Left renal pelvis (tissue), 4 donors: ENCODE measurements at regions not wholly inside any gene's neighbourhood (a gene's known extent, or its start where the extent isn't known, plus 50 kb on each side); places are given as distances from the start of the nearest gene placed in this dataset.
A peak's percentile ranks its signal among the peaks of the same experiment; 100 is the strongest.

Source experiments
- DNase-seq, 4 donors: peaks; one replicate each; pipeline ENCODE4 v3.0.0-alpha.2; 2013; ENCODE audit warnings: low read depth in 4 of 4, low spot score in 3 of 4

- no peak for DNase-seq
These were observed 76.3 kb downstream of the PSMG1 start for GRCh38 chr21:39106881-39107462.

- DNase-seq = no peak
These were observed 77.4 kb downstream of the PSMG1 start for GRCh38 chr21:39105836-39106235.

DNA sequence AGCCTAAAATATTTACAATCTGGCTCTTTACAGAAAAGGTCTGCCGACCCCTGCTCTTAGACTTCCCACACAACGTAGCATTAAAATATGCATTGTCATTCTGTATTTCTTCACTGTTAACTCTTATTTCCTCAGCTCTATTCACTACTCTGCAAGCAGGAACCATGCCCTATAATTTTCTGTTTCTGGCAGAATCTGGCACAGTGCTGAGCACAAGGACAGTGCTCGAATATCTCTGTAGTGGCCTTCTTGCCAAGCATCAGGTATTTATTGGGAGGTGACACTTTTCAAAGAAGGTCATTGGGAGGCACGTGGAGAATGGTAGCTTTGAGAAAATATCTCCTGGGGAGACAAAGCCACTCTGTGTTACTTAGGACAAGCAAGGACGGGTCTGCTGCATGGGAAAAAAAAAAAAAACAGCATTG, 77.9 kb downstream of the PSMG1 start:
- no peak for DNase-seq

DNA sequence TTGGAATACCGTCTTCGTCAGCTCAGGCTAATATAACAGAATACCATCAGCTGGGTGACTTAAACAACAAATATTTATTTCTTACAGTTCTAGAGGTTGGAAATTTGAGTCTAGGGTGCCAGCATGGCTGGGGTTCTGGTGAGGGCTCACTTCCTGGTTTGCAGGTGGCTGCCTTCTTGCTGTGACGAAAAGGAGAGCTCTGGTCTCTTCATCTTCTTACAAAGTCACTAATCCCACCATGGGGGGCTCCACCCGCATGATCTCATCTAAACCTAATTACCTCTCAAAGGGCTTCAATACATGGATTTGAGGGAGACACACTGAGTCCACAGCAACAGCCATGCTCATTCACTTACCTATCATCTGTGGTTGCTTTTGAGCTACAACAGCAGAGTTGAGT, 78.3 kb downstream of the PSMG1 start:
- DNase-seq = no peak

- DNase-seq = no peak
These were observed 79.6 kb downstream of the PSMG1 start for GRCh38 chr21:39103689-39104088.

DNA sequence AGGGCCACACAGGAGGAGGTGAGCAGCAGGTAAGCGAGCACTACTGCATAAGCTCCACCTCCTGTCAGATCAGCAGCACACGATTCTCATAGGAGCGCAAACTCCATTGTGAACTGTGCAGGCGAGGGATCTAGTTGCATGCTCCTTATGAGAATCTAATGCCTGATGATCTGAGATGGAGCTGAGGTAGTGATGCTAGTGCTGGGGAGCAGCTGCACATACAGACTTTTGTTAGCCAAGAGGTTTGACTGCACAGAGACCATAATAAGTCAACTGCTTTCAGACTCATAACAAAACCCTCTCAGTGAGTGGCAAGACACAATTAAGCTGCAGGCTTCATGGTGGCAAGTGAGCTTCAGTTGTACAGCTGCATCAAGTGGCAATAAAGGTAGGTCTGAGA, 83.4 kb downstream of the PSMG1 start:
- DNase-seq = no peak

GRCh38 chr21:39098696-39099200, 84.5 kb downstream of the PSMG1 start:
- DNase-seq = peak in 2 of 4 donors; percentile 51 to 54

DNA sequence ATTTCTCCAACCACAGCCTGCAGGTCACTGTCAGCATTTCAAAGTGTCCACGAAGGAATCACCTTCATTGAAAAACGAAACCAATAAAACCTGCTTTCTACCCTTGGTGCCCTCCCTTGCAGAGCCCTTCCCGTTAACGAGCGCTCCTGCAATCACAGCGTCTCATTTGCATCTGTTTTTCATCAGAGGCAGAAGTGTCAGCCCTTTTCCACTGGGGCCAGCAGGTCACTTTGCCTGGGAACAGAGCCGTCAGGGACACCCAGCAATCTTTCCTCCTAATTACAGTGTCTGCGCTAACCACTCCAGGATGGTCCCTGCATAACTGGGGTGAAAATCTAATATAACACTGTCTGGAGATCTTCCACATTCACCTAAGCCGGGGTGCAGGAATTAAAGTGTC, 85.3 kb downstream of the PSMG1 start:
- no peak for DNase-seq

DNA sequence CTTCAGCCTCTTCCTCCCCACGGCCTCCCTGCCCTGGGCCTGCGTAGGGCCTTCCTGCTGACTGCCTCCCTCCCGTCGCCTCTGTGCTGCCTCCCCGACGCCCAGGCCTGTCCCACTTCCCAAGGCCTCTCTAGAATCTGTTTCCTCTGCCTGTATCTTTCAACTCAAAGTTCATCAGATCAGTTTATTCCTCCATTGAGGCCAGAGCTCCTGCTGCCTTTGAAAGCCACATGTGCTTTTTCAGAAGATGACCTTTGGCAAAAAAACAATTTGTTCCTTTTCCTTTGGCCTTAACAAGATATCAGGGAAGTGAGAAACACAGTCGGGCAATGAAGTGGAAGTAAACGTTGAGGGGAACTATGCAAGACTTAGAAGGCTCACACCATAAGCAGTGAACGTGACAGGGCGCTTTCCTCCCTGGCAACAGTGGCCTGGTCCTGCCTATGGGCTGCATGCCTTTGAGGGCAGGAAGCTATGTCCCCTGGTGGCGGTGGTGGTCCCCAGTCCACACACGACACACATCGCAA, 85.9 kb downstream of the PSMG1 start:
- DNase-seq = no peak

DNA sequence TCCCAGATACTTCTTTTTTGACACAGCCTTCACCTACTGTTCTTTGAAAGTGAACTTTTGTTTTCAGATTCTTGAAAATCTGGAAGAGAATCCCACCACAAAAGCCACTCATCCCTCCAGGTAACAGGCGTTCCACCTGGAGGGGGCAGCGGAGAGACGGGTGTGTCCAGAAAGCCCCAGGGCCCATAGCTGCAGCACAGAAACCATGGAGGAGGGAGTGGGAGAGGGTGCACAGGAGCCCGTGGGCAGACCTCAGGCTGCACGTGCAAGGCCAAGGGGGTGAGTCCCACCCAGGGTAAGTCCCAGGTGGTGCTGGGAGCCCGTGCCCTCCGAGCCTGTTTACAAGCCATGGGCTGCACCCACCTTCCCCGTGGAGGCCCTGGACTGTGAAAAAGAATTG, 86.5 kb downstream of the PSMG1 start:
- DNase-seq = no peak

DNA sequence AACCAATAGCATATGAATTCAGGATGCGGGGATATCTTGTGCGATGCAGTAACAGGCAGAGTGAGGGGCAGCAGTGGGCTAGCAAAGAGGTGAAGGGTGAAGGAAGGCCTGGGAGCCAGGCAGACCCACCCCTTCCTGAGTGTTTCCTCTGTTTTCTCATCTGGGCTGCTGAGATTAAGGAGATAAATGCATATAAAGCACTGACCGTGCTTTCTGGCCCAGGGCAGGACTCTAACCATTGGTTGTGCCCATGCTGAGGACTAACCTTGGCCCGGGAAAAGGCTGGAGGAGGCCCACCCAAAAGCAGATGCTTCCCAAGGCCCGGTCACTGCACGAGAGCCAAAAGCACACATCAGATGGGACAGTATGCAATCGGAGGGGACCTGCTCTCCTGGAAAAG, 87.6 kb downstream of the PSMG1 start:
- DNase-seq = no peak

GRCh38 chr21:39094847-39095579, 88.2 kb downstream of the PSMG1 start:
- DNase-seq = no peak

DNA sequence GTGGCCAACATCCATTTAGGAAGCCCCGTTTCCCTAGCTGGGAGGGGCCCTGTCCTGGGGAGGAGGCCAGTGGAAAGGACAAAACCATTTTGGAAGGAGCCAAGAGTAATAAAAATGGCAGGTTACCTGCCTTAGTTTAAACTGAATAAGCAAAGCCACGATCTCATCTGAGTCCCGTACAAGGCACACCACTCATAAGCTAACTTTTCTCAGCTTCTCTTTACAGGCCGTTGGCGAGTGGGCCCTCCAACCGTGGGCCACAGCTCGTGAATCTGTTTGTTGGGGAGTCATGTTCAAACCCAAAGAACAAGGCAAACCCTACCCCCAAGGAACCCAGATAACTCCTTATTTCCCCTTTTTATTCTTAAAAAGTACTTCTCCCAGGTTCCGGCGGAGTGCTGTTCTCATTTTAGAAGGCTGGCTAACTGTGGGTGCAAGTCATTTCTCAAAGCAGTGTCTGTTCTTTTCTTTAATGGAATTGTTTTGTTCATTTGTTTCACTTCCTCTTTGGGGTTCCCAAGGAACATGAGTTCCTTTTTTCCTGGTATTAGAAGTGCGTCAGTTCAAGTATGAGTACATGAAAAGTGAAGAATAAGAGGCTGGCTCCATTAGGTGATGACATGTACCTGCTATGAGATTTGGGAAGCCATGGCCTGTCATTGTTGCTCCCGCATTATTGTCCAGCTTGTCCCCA, 89.0 kb downstream of the PSMG1 start:
- no peak for DNase-seq

- no peak for DNase-seq
These were observed 89.7 kb downstream of the PSMG1 start for GRCh38 chr21:39093526-39093925.

GRCh38 chr21:39088831-39089380, 94.3 kb downstream of the PSMG1 start:
- no peak for DNase-seq

- no peak for DNase-seq
These were observed 95.2 kb downstream of the PSMG1 start for GRCh38 chr21:39088031-39088370.

- no peak for DNase-seq
These were observed 95.8 kb downstream of the PSMG1 start for GRCh38 chr21:39087238-39088030.

GRCh38 chr21:39086547-39086946, 96.7 kb downstream of the PSMG1 start:
- no peak for DNase-seq

DNA sequence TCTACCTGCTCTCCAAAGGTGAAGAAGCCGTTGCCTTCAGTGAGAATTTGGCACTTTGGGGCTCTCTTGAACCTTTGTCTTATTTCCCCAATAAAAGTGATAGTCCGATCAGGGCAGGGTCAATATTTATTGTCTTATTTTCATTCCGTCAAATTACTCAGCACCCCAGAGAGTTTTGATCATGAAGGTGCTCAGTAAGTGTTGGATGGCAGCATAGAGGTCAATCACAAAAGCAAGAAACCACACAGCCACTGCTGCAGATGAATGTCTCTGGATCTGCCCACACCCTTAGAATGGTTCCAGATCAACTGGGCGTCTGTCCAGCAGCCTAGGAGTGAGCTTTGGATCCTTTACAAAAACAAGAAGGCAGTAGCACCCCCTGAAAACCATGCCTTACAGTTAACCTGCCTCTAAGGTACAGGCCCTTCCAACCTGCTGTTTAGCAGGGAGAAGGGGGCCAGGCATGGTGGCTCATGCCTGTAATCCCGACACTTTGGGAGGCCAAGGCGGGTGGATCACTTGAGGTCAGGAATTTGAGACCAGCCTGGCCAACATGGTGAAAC, 97.3 kb downstream of the PSMG1 start:
- DNase-seq = no peak
